Esophagus muscularis mucosa (tissue), 4 donors: ENCODE measurements at regions not wholly inside any gene's neighbourhood (a gene's known extent, or its start where the extent isn't known, plus 50 kb on each side); places are given as distances from the start of the nearest gene placed in this dataset.

Experiments
- DNase-seq: peaks from one replicate; pipeline ENCODE4 v3.0.0-alpha.2; 2017; ENCODE audit errors: extremely low spot score
- H3K27ac ChIP-seq, 4 donors: fragments of 200-600 bp; sonication (generic); replicated peaks in 1 of 4; 1 replicate in 3 of 4; 2 replicates in 1 of 4; pipeline ENCODE4 v1.5.1; 2016 to 2019; ENCODE audit warnings: mild to moderate bottlenecking in 1 of 4
- H3K27me3 ChIP-seq, 4 donors: fragments of 200-600 bp; sonication (generic); one replicate each; pipeline versions ENCODE4 v1.5.1 to v1.6.0; 2016 to 2019
- H3K36me3 ChIP-seq, 4 donors: fragments of 200-600 bp; sonication (generic); one replicate each; pipeline ENCODE4 v1.5.1; 2016 to 2019
- H3K4me1 ChIP-seq, 4 donors: fragments of 200-600 bp; sonication (generic); one replicate each; pipeline ENCODE4 v1.5.1; 2016 to 2019
- H3K4me3 ChIP-seq, 4 donors: fragments of 200-600 bp; sonication (generic); 1 replicate in 2 of 4; 2 replicates in 2 of 4; pipeline ENCODE4 v1.5.1; 2016 to 2019; ENCODE audit warnings: mild to moderate bottlenecking in 4 of 4, moderate library complexity in 1 of 4
- H3K9me3 ChIP-seq, 4 donors: fragments of 200-600 bp; sonication (generic); 1 replicate in 3 of 4; 2 replicates in 1 of 4; pipeline ENCODE4 v1.5.1; 2016 to 2019
- EP300 ChIP-seq: sonication (generic); formaldehyde crosslinking; IDR thresholded peaks from one replicate; pipeline ENCODE4 v1.6.1; 2017; ENCODE audit warnings: antibody characterized with exemption
- POLR2A ChIP-seq: fragments of 450-650 bp; IDR thresholded peaks from one replicate; pipeline ENCODE4 v1.6.1; 2017; ENCODE audit warnings: antibody characterized with exemption, moderate library complexity, mild to moderate bottlenecking, low read depth
- POLR2AphosphoS5 ChIP-seq, 2 donors: sonication (generic); formaldehyde crosslinking; IDR thresholded peaks; one replicate each; pipeline ENCODE4 v1.6.1; 2017; ENCODE audit warnings: antibody characterized with exemption in 2 of 2
- whole genome bisulfite sequencing: methylation state at CpG from one replicate; pipeline ENCODE4 v1.1.5; 2018; 5-methylcytosine and 5-hydroxymethylcytosine counted together
- intact Hi-C: fragments of 100-400 bp; cut with DNase I; formaldehyde crosslinking; loops from one replicate; pipeline ENCODE4 v1.15.1; 2023
- TF ChIP-seq, protein P1 (sequence below), 3 experiments: fragments of 200-600 bp in 2 of 3; fragments of 450-650 bp in 1 of 3; sonication (generic) in 2 of 3; IDR thresholded peaks; one replicate each; pipeline ENCODE4 v1.5.1; 2017 to 2019; ENCODE audit warnings: antibody characterized with exemption in 3 of 3, mild to moderate bottlenecking in 2 of 3, moderate library complexity in 1 of 3

GRCh38 chr22:27514601-27515523, 286.7 kb downstream of the MN1 start:
- 74% methylated on average over 9 of the region's 9 CpGs for WGBS
- Histone ChIP-seq H3K27ac (peak overlapping the region; percentile 36 to 64 (median 48)), H3K36me3 (no peaks in the 10 kb centered on the region), H3K27me3 (no peaks in the 10 kb centered on the region), H3K4me1 (peaks cover 10 to 19% (median 16%) of the 10 kb centered on the region in 4 donors), H3K4me3 (no peak overlapping the region), H3K9me3 (no peaks in the 10 kb centered on the region)
- intact Hi-C loops: no loop called here
- no peak for TF ChIP-seq EP300
- TF ChIP-seq POLR2AphosphoS5 (IDR thresholded peaks at IDR 0.05): peak; percentile 30 to 47
- no peak for DNase-seq

DNA sequence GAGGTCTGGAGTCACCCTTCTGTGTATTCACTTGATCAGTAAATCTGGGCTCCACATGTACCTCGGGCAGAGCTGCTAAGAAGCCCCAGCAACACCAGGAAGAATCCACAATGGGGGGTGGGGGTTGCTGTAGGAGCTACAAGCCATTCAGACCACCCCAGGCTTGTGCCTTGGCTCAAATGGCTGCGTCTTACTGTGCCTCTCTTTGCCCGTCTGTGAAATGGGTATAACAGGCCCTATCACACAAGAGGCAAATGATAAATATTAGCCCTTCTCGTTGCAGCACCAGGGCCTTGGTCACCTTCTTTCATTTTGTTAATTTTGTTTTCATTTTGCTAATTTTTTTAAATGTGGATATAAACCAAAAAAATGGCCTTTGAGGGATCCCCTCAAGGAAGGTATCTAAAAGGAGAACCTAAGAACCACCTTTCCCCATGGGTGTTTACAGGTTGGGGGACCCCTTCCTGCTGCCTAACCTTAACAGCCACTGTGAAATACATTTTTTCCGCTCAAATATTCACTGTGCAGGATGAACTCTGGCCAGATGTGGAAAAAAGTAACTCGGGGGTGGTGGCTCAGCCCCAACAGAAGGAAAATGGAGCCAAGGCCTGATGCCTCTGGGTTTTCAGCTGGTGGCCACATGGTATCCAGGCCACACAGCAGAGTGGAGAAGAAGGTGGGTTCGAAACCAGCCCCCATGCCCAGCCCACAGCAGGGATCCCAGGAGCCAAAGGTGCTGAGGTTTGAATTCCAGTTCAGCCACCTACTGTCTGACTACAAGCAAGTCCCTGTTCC, 284.0 kb downstream of the MN1 start:
- intact Hi-C loops: no loop called here

GRCh38 chr22:27518531-27519340, 282.8 kb downstream of the MN1 start:
- H3K9me3 ChIP-seq: no peaks in the 10 kb centered on the region
- H3K36me3 ChIP-seq: no peaks in the 10 kb centered on the region
- TF ChIP-seq POLR2AphosphoS5 (IDR thresholded peaks at IDR 0.05): no peak
- TF ChIP-seq, protein P1, sequence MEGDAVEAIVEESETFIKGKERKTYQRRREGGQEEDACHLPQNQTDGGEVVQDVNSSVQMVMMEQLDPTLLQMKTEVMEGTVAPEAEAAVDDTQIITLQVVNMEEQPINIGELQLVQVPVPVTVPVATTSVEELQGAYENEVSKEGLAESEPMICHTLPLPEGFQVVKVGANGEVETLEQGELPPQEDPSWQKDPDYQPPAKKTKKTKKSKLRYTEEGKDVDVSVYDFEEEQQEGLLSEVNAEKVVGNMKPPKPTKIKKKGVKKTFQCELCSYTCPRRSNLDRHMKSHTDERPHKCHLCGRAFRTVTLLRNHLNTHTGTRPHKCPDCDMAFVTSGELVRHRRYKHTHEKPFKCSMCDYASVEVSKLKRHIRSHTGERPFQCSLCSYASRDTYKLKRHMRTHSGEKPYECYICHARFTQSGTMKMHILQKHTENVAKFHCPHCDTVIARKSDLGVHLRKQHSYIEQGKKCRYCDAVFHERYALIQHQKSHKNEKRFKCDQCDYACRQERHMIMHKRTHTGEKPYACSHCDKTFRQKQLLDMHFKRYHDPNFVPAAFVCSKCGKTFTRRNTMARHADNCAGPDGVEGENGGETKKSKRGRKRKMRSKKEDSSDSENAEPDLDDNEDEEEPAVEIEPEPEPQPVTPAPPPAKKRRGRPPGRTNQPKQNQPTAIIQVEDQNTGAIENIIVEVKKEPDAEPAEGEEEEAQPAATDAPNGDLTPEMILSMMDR (IDR thresholded peaks at IDR 0.05): no peak
- no peak overlapping the region for H3K27ac ChIP-seq
- peaks cover 0 to 8% (median 0%) of the 10 kb centered on the region in 4 donors for H3K4me1 ChIP-seq
- intact Hi-C loops: no loop called here
- no peak overlapping the region for H3K4me3 ChIP-seq
- WGBS: 81% methylated on average over 16 of the region's 16 CpGs
- no peak for DNase-seq
- H3K27me3 ChIP-seq: no peaks in the 10 kb centered on the region

More for the DNA sequence above, 284.0 kb downstream of the MN1 start:
- peaks cover 2 to 12% (median 4%) of the 10 kb centered on the region in 4 donors for H3K4me1 ChIP-seq
- no peak overlapping the region for H3K27ac ChIP-seq
- TF ChIP-seq, protein P1 (IDR thresholded peaks at IDR 0.05): no peak
- TF ChIP-seq POLR2A: no peak
- no peak for TF ChIP-seq EP300
- TF ChIP-seq POLR2AphosphoS5 (IDR thresholded peaks at IDR 0.05): no peak
- no peaks in the 10 kb centered on the region for H3K27me3 ChIP-seq
- H3K9me3 ChIP-seq: no peaks in the 10 kb centered on the region
- WGBS: 90% methylated on average over 7 of the region's 7 CpGs
- DNase-seq: no peak
- no peaks in the 10 kb centered on the region for H3K36me3 ChIP-seq
- H3K4me3 ChIP-seq: no peak overlapping the region

GRCh38 chr22:27523711-27524110, 277.8 kb downstream of the MN1 start:
- Histone ChIP-seq H3K36me3 (no peaks in the 10 kb centered on the region), H3K9me3 (no peaks in the 10 kb centered on the region), H3K27ac (no peak overlapping the region), H3K27me3 (no peaks in the 10 kb centered on the region), H3K4me3 (no peak overlapping the region), H3K4me1 (no peaks in the 10 kb centered on the region)
- intact Hi-C loops: no loop called here
- DNase-seq: no peak
- TF ChIP-seq POLR2A (no peak), POLR2AphosphoS5 (IDR thresholded peaks at IDR 0.05) (no peak), EP300 (no peak)
- TF ChIP-seq, protein P1 (IDR thresholded peaks at IDR 0.05): no peak
- 89% methylated on average over 5 of the region's 5 CpGs for WGBS
